ENCODE measurements at regions not wholly inside any gene's neighbourhood (a gene's known extent, or its start where the extent isn't known, plus 50 kb on each side); places are given as distances from the start of the nearest gene placed in this dataset.

- H3K9me3 Mint-ChIP-seq, result peaks cover 7 to 8% of the 10 kb centered on the region in 2 donors
- no peak for DNase-seq
Observed at GRCh38 chr10:108275895-108276685, 1111.6 kb upstream of the SORCS1 start.

GRCh38 chr10:108260383-108260906 is 1095.9 kb upstream of the SORCS1 start:
- Mint-ChIP-seq H3K4me1 (no peaks in the 10 kb centered on the region), H3K27me3 (no peaks in the 10 kb centered on the region), H3K9me3 (no peaks in the 10 kb centered on the region), H3K27ac (no peak overlapping the region), H3K4me3 (no peak overlapping the region)
- DNase-seq (no peak), ATAC-seq (no peak)

More at GRCh38 chr10:108275895-108276685, 1111.6 kb upstream of the SORCS1 start:
- H3K27me3 Mint-ChIP-seq, result no peaks in the 10 kb centered on the region
- no peaks in the 10 kb centered on the region for H3K4me1 Mint-ChIP-seq
- no peak overlapping the region for H3K4me3 Mint-ChIP-seq
- no peak overlapping the region for H3K27ac Mint-ChIP-seq
- ATAC-seq, result no peak

GRCh38 chr10:108254089-108254488 is 1089.6 kb upstream of the SORCS1 start:
- no peak for DNase-seq
- no peaks in the 10 kb centered on the region for H3K4me1 Mint-ChIP-seq

GRCh38 chr10:108252771-108253170 is 1088.3 kb upstream of the SORCS1 start:
- no peak for DNase-seq
- no peak for ATAC-seq
- no peak overlapping the region for H3K27ac Mint-ChIP-seq
- H3K27me3 Mint-ChIP-seq, result no peaks in the 10 kb centered on the region
- peaks cover 8 to 9% of the 10 kb centered on the region in 2 donors for H3K9me3 Mint-ChIP-seq
- no peak overlapping the region for H3K4me3 Mint-ChIP-seq
- no peaks in the 10 kb centered on the region for H3K4me1 Mint-ChIP-seq

More at GRCh38 chr10:108254089-108254488, 1089.6 kb upstream of the SORCS1 start:
- ATAC-seq, result no peak
- no peak overlapping the region for H3K27ac Mint-ChIP-seq
- H3K9me3 Mint-ChIP-seq, result peaks cover 8 to 9% of the 10 kb centered on the region in 2 donors
- no peaks in the 10 kb centered on the region for H3K27me3 Mint-ChIP-seq
- H3K4me3 Mint-ChIP-seq, result no peak overlapping the region

GRCh38 chr10:108250936-108251620 is 1086.6 kb upstream of the SORCS1 start:
- DNase-seq (no peak), ATAC-seq (no peak)
- Mint-ChIP-seq H3K4me3 (no peak overlapping the region), H3K4me1 (no peaks in the 10 kb centered on the region), H3K27ac (no peak overlapping the region), H3K27me3 (no peaks in the 10 kb centered on the region), H3K9me3 (peaks cover 8 to 9% of the 10 kb centered on the region in 2 donors)

GRCh38 chr10:108249940-108250339 is 1085.4 kb upstream of the SORCS1 start:
- no peak overlapping the region for H3K4me3 Mint-ChIP-seq
- peaks cover 8 to 13% of the 10 kb centered on the region in 2 donors for H3K9me3 Mint-ChIP-seq
- no peaks in the 10 kb centered on the region for H3K4me1 Mint-ChIP-seq
- no peaks in the 10 kb centered on the region for H3K27me3 Mint-ChIP-seq
- no peak overlapping the region for H3K27ac Mint-ChIP-seq
- DNase-seq (no peak), ATAC-seq (no peak)

- Mint-ChIP-seq H3K4me3 (no peak overlapping the region), H3K27me3 (no peaks in the 10 kb centered on the region), H3K27ac (no peak overlapping the region), H3K4me1 (no peaks in the 10 kb centered on the region), H3K9me3 (peaks cover 9 to 14% of the 10 kb centered on the region in 2 donors)
- DNase-seq, result no peak
- no peak for ATAC-seq
Observed at GRCh38 chr10:108244443-108245228, 1080.1 kb upstream of the SORCS1 start.

GRCh38 chr10:108241166-108241565 is 1076.7 kb upstream of the SORCS1 start:
- no peaks in the 10 kb centered on the region for H3K27me3 Mint-ChIP-seq
- peaks cover 21 to 22% of the 10 kb centered on the region in 2 donors for H3K9me3 Mint-ChIP-seq
- no peaks in the 10 kb centered on the region for H3K4me1 Mint-ChIP-seq
- no peak for ATAC-seq
- H3K4me3 Mint-ChIP-seq, result no peak overlapping the region
- DNase-seq, result no peak
- no peak overlapping the region for H3K27ac Mint-ChIP-seq

GRCh38 chr10:108238261-108238660 is 1073.8 kb upstream of the SORCS1 start:
- H3K27me3 Mint-ChIP-seq, result no peaks in the 10 kb centered on the region
- DNase-seq (no peak), ATAC-seq (no peak)
- no peak overlapping the region for H3K4me3 Mint-ChIP-seq
- peaks cover 12 to 18% of the 10 kb centered on the region in 2 donors for H3K9me3 Mint-ChIP-seq
- no peaks in the 10 kb centered on the region for H3K4me1 Mint-ChIP-seq
- H3K27ac Mint-ChIP-seq, result no peak overlapping the region

- no peaks in the 10 kb centered on the region for H3K27me3 Mint-ChIP-seq
- peaks cover 11 to 15% of the 10 kb centered on the region in 2 donors for H3K9me3 Mint-ChIP-seq
- no peak overlapping the region for H3K4me3 Mint-ChIP-seq
- DNase-seq (no peak), ATAC-seq (no peak)
- H3K4me1 Mint-ChIP-seq, result no peaks in the 10 kb centered on the region
- no peak overlapping the region for H3K27ac Mint-ChIP-seq
Observed at GRCh38 chr10:108230478-108231170, 1066.1 kb upstream of the SORCS1 start.

- no peak for ATAC-seq
- Mint-ChIP-seq H3K27ac (no peak overlapping the region), H3K9me3 (peaks cover 11 to 14% of the 10 kb centered on the region in 2 donors), H3K4me3 (no peak overlapping the region), H3K27me3 (no peaks in the 10 kb centered on the region), H3K4me1 (no peaks in the 10 kb centered on the region)
- no peak for DNase-seq
Observed at GRCh38 chr10:108208732-108209131, 1044.2 kb upstream of the SORCS1 start.

GRCh38 chr10:108208038-108208437 is 1043.5 kb upstream of the SORCS1 start:
- H3K27ac Mint-ChIP-seq, result no peak overlapping the region
- H3K4me3 Mint-ChIP-seq, result no peak overlapping the region
- DNase-seq, result no peak
- H3K9me3 Mint-ChIP-seq, result peaks cover 11 to 14% of the 10 kb centered on the region in 2 donors
- H3K4me1 Mint-ChIP-seq, result no peaks in the 10 kb centered on the region
- no peaks in the 10 kb centered on the region for H3K27me3 Mint-ChIP-seq
- ATAC-seq, result no peak

- ATAC-seq, result no peak
- H3K27me3 Mint-ChIP-seq, result no peaks in the 10 kb centered on the region
Observed at GRCh38 chr10:108204528-108205305, 1040.2 kb upstream of the SORCS1 start.

GRCh38 chr10:108203905-108204527 is 1039.5 kb upstream of the SORCS1 start:
- Mint-ChIP-seq H3K27me3 (no peaks in the 10 kb centered on the region), H3K4me1 (no peaks in the 10 kb centered on the region), H3K4me3 (no peak overlapping the region), H3K9me3 (no peaks in the 10 kb centered on the region), H3K27ac (no peak overlapping the region)
- ATAC-seq, result no peak
- DNase-seq, result no peak

More at GRCh38 chr10:108204528-108205305, 1040.2 kb upstream of the SORCS1 start:
- H3K27ac Mint-ChIP-seq, result no peak overlapping the region
- no peak overlapping the region for H3K4me3 Mint-ChIP-seq
- H3K9me3 Mint-ChIP-seq, result no peaks in the 10 kb centered on the region
- no peaks in the 10 kb centered on the region for H3K4me1 Mint-ChIP-seq
- no peak for DNase-seq

Data from stimulated activated naive CD8-positive, alpha-beta T cell treated with anti-CD3 and anti-CD28 coated beads, Interleukin-15, amount 100 ng/mL, for 72 hours (primary cell).